ENCODE measurements at regions not wholly inside any gene's neighbourhood (a gene's known extent, or its start where the extent isn't known, plus 50 kb on each side); places are given as distances from the start of the nearest gene placed in this dataset.

DNA sequence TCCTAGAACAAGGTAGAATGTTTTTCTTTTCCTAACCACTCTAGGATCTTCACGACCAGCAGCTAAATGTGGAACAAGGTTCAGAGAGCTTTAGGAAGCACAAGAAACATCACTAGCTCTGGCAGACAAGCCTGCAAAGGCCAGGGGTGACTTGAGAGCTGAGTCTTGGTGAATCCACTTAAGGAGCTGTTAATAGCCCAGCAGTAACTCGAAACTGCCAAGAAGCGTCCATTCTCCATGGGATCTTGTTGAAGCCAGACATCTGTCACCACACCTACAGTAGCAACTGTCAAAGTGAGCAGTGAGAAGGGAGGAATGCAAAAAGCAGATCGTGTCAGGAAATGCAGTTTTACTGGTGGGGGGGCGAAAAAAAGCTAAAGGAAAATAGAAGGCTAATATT lies 87.2 kb downstream of the ATPSCKMT start:
- intact Hi-C loops (cut with micrococcal nuclease) = no loop called here
- H3K27ac ChIP-seq (replicated peaks) = no peak overlapping the region
- no peak for TF ChIP-seq CTCF (IDR thresholded peaks at IDR 0.05; ENCODE audit: borderline replicate concordance)

GRCh38 chr5:10161778-10162177 lies 87.9 kb downstream of the ATPSCKMT start:
- Histone ChIP-seq H3K9me3 (replicated peaks) (peaks cover 29% of the 10 kb centered on the region), H3K4me1 (no peaks in the 10 kb centered on the region), H3K27ac (replicated peaks) (no peak overlapping the region), H3K36me3 (no peaks in the 10 kb centered on the region), H3K4me3 (no peak overlapping the region), H3K27me3 (ENCODE audit: low read depth) (peaks cover 9% of the 10 kb centered on the region)
- no peak for TF ChIP-seq CTCF (IDR thresholded peaks at IDR 0.05; ENCODE audit: borderline replicate concordance)
- intact Hi-C loops (cut with micrococcal nuclease) = no loop called here
- DNase-seq = no peak

More for the DNA sequence above, 87.2 kb downstream of the ATPSCKMT start:
- Histone ChIP-seq H3K27me3 (ENCODE audit: low read depth) (peaks cover 9% of the 10 kb centered on the region), H3K36me3 (no peaks in the 10 kb centered on the region), H3K4me3 (no peak overlapping the region), H3K4me1 (no peaks in the 10 kb centered on the region), H3K9me3 (replicated peaks) (peaks cover 34% of the 10 kb centered on the region)
- DNase-seq = no peak

- Histone ChIP-seq H3K9me3 (replicated peaks) (peaks cover 14% of the 10 kb centered on the region), H3K36me3 (no peaks in the 10 kb centered on the region), H3K27ac (replicated peaks) (no peak overlapping the region), H3K27me3 (ENCODE audit: low read depth) (peaks cover 9% of the 10 kb centered on the region), H3K4me3 (no peak overlapping the region), H3K4me1 (no peaks in the 10 kb centered on the region)
- no peak for TF ChIP-seq CTCF (IDR thresholded peaks at IDR 0.05; ENCODE audit: borderline replicate concordance)
- DNase-seq = no peak
- intact Hi-C loops (cut with micrococcal nuclease) = no loop called here
These were observed 89.4 kb downstream of the ATPSCKMT start for GRCh38 chr5:10160241-10160640.

DNA sequence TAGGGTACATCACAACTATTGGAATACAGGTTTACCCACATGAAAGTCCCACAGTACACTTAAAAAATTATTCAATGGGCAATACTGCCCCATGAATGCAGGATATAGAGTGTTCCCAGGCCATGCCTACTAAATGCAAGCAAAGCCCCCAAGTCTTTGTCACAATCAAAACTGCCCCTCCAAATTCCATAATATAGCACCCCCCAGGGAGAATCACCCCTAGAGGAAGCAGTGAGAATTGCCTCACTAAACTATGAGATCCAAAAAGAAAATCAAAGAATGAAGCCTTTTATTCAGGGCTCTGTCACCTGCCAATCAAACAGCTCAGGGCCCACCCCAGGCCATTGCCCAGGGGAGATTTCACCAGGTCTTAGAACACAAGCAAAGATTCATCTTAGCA lies 90.8 kb downstream of the ATPSCKMT start:
- intact Hi-C loops (cut with micrococcal nuclease) = no loop called here

DNA sequence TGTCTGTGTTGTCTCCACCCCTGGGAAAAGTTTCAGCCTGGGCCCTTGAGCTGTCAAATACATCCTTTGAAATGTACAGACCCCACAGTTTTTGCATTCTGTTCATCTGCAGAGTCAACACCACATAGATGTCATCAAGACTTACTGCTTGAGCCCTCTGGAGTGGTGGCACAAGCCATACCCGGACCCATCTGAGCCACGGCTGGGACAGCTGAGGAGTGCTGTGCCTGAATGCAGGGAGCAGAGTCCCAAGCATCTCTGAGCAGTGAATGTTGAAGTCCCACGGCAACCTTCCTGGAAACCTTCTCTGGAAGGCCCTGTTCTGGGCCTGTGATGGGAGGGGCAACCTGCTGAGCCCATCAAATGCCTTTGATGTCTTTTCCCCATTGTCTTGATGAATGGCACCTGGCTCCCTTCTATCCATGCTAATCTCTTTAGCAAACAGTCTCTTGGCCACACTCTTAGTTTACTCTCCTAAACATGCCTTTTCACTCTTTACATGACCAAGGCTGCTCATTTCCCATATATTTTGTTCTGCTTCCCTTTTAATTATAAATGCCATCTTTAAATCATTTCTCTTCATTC lies 92.5 kb downstream of the ATPSCKMT start:
- TF ChIP-seq CTCF (IDR thresholded peaks at IDR 0.05; ENCODE audit: borderline replicate concordance) = no peak
- H3K36me3 ChIP-seq = no peaks in the 10 kb centered on the region
- H3K27me3 ChIP-seq (ENCODE audit: low read depth) = peaks cover 20% of the 10 kb centered on the region
- no peaks in the 10 kb centered on the region for H3K9me3 ChIP-seq (replicated peaks)
- no peak for DNase-seq
- H3K4me3 ChIP-seq = no peak overlapping the region
- no peaks in the 10 kb centered on the region for H3K4me1 ChIP-seq
- intact Hi-C loops (cut with micrococcal nuclease) = no loop called here
- H3K27ac ChIP-seq (replicated peaks) = no peak overlapping the region

More for the DNA sequence above, 90.8 kb downstream of the ATPSCKMT start:
- no peak overlapping the region for H3K27ac ChIP-seq (replicated peaks)
- TF ChIP-seq CTCF (IDR thresholded peaks at IDR 0.05; ENCODE audit: borderline replicate concordance) = no peak
- H3K36me3 ChIP-seq = no peaks in the 10 kb centered on the region
- no peaks in the 10 kb centered on the region for H3K4me1 ChIP-seq
- H3K4me3 ChIP-seq = no peak overlapping the region
- no peak for DNase-seq
- H3K9me3 ChIP-seq (replicated peaks) = peaks cover under 1% of the 10 kb centered on the region
- peaks cover 9% of the 10 kb centered on the region for H3K27me3 ChIP-seq (ENCODE audit: low read depth)

Data from left ventricle myocardium inferior (tissue), 1 donor.